ENCODE measurements at regions not wholly inside any gene's neighbourhood (a gene's known extent, or its start where the extent isn't known, plus 50 kb on each side); places are given as distances from the start of the nearest gene placed in this dataset.

- Mint-ChIP-seq H3K9me3 (no peaks in the 10 kb centered on the region), H3K36me3 (ENCODE audit: low read depth) (no peaks in the 10 kb centered on the region), H3K27me3 (no peaks in the 10 kb centered on the region), H3K4me3 (no peak overlapping the region), H3K27ac (no peak overlapping the region), H3K4me1 (no peaks in the 10 kb centered on the region)
- POLR2A ChIA-PET: no interaction called here
- no peak for DNase-seq
- CTCF ChIA-PET: interaction anchor here (0.6 kb wide), 1 partner anchor 645 kb away, joined by 3 read pairs; no protein-coding TSS in a partner anchor
Observed at GRCh38 chr1:56032096-56032676, 547.2 kb downstream of the PLPP3 start.

- DNase-seq: no peak
- Mint-ChIP-seq H3K4me1 (no peaks in the 10 kb centered on the region), H3K4me3 (no peak overlapping the region), H3K27ac (no peak overlapping the region), H3K27me3 (no peaks in the 10 kb centered on the region), H3K9me3 (no peaks in the 10 kb centered on the region), H3K36me3 (ENCODE audit: low read depth) (no peaks in the 10 kb centered on the region)
- ChIA-PET POLR2A (no interaction called here), CTCF (no interaction called here)
Observed at GRCh38 chr1:56031001-56031400, 548.4 kb downstream of the PLPP3 start.

- H3K27ac Mint-ChIP-seq: no peak overlapping the region
- no peaks in the 10 kb centered on the region for H3K27me3 Mint-ChIP-seq
- no peaks in the 10 kb centered on the region for H3K36me3 Mint-ChIP-seq (ENCODE audit: low read depth)
- ChIA-PET CTCF (no interaction called here), POLR2A (no interaction called here)
- DNase-seq: no peak
- no peaks in the 10 kb centered on the region for H3K9me3 Mint-ChIP-seq
- no peaks in the 10 kb centered on the region for H3K4me1 Mint-ChIP-seq
- H3K4me3 Mint-ChIP-seq: no peak overlapping the region
Observed at GRCh38 chr1:56029319-56030003, 549.9 kb downstream of the PLPP3 start.

GRCh38 chr1:56028911-56029310 is 550.5 kb downstream of the PLPP3 start:
- POLR2A ChIA-PET: no interaction called here
- DNase-seq: no peak
- Mint-ChIP-seq H3K9me3 (no peaks in the 10 kb centered on the region), H3K4me1 (no peaks in the 10 kb centered on the region), H3K27me3 (no peaks in the 10 kb centered on the region), H3K27ac (no peak overlapping the region), H3K36me3 (ENCODE audit: low read depth) (no peaks in the 10 kb centered on the region), H3K4me3 (no peak overlapping the region)
- CTCF ChIA-PET: no interaction called here

- Mint-ChIP-seq H3K4me3 (no peak overlapping the region), H3K9me3 (no peaks in the 10 kb centered on the region), H3K27me3 (no peaks in the 10 kb centered on the region), H3K27ac (no peak overlapping the region), H3K36me3 (ENCODE audit: low read depth) (no peaks in the 10 kb centered on the region), H3K4me1 (no peaks in the 10 kb centered on the region)
- ChIA-PET POLR2A (no interaction called here), CTCF (no interaction called here)
- no peak for DNase-seq
Observed at GRCh38 chr1:56028244-56028643, 551.1 kb downstream of the PLPP3 start.

- no peaks in the 10 kb centered on the region for H3K27me3 Mint-ChIP-seq
- H3K9me3 Mint-ChIP-seq: peaks cover under 1% of the 10 kb centered on the region
- no peaks in the 10 kb centered on the region for H3K4me1 Mint-ChIP-seq
- CTCF ChIA-PET: no interaction called here
- no peak for DNase-seq
- H3K4me3 Mint-ChIP-seq: no peak overlapping the region
- H3K27ac Mint-ChIP-seq: no peak overlapping the region
- no peaks in the 10 kb centered on the region for H3K36me3 Mint-ChIP-seq (ENCODE audit: low read depth)
- POLR2A ChIA-PET: no interaction called here
Observed at GRCh38 chr1:56025942-56026341, 553.4 kb downstream of the PLPP3 start.

GRCh38 chr1:56024155-56024554 is 555.2 kb downstream of the PLPP3 start:
- ChIA-PET CTCF (no interaction called here), POLR2A (no interaction called here)
- Mint-ChIP-seq H3K9me3 (peaks cover 2% of the 10 kb centered on the region), H3K36me3 (ENCODE audit: low read depth) (no peaks in the 10 kb centered on the region), H3K27me3 (no peaks in the 10 kb centered on the region), H3K27ac (no peak overlapping the region), H3K4me3 (no peak overlapping the region), H3K4me1 (no peaks in the 10 kb centered on the region)
- no peak for DNase-seq

GRCh38 chr1:56019922-56020321 is 559.4 kb downstream of the PLPP3 start:
- DNase-seq: no peak
- H3K9me3 Mint-ChIP-seq: peaks cover 2% of the 10 kb centered on the region
- H3K36me3 Mint-ChIP-seq (ENCODE audit: low read depth): no peaks in the 10 kb centered on the region
- POLR2A ChIA-PET: no interaction called here
- no peaks in the 10 kb centered on the region for H3K4me1 Mint-ChIP-seq
- CTCF ChIA-PET: no interaction called here
- H3K27me3 Mint-ChIP-seq: no peaks in the 10 kb centered on the region
- no peak overlapping the region for H3K27ac Mint-ChIP-seq
- H3K4me3 Mint-ChIP-seq: no peak overlapping the region

- Mint-ChIP-seq H3K27ac (no peak overlapping the region), H3K36me3 (ENCODE audit: low read depth) (no peaks in the 10 kb centered on the region), H3K4me1 (no peaks in the 10 kb centered on the region), H3K27me3 (no peaks in the 10 kb centered on the region), H3K9me3 (peaks cover 2% of the 10 kb centered on the region), H3K4me3 (no peak overlapping the region)
- ChIA-PET POLR2A (no interaction called here), CTCF (no interaction called here)
- no peak for DNase-seq
Observed at GRCh38 chr1:56019472-56019871, 559.9 kb downstream of the PLPP3 start.

GRCh38 chr1:56017336-56017735 is 562.0 kb downstream of the PLPP3 start:
- Mint-ChIP-seq H3K9me3 (peaks cover 2% of the 10 kb centered on the region), H3K4me1 (no peaks in the 10 kb centered on the region), H3K27me3 (no peaks in the 10 kb centered on the region), H3K4me3 (no peak overlapping the region), H3K36me3 (ENCODE audit: low read depth) (no peaks in the 10 kb centered on the region), H3K27ac (no peak overlapping the region)
- ChIA-PET CTCF (no interaction called here), POLR2A (no interaction called here)
- no peak for DNase-seq

GRCh38 chr1:56003846-56004245 is 575.5 kb downstream of the PLPP3 start:
- Mint-ChIP-seq H3K27me3 (no peaks in the 10 kb centered on the region), H3K36me3 (ENCODE audit: low read depth) (no peaks in the 10 kb centered on the region), H3K27ac (no peak overlapping the region), H3K9me3 (no peaks in the 10 kb centered on the region), H3K4me1 (no peaks in the 10 kb centered on the region), H3K4me3 (no peak overlapping the region)
- CTCF ChIA-PET: no interaction called here
- DNase-seq: no peak
- POLR2A ChIA-PET: no interaction called here

GRCh38 chr1:56002231-56002630 is 577.1 kb downstream of the PLPP3 start:
- DNase-seq: no peak
- POLR2A ChIA-PET: no interaction called here
- CTCF ChIA-PET: no interaction called here
- Mint-ChIP-seq H3K27me3 (no peaks in the 10 kb centered on the region), H3K4me3 (no peak overlapping the region), H3K9me3 (no peaks in the 10 kb centered on the region), H3K4me1 (no peaks in the 10 kb centered on the region), H3K36me3 (ENCODE audit: low read depth) (no peaks in the 10 kb centered on the region), H3K27ac (no peak overlapping the region)

- no peak overlapping the region for H3K27ac Mint-ChIP-seq
- H3K36me3 Mint-ChIP-seq (ENCODE audit: low read depth): no peaks in the 10 kb centered on the region
- peaks cover 3% of the 10 kb centered on the region for H3K9me3 Mint-ChIP-seq
- no peak overlapping the region for H3K4me3 Mint-ChIP-seq
- CTCF ChIA-PET: no interaction called here
- DNase-seq: no peak
- H3K27me3 Mint-ChIP-seq: no peaks in the 10 kb centered on the region
- POLR2A ChIA-PET: no interaction called here
- H3K4me1 Mint-ChIP-seq: no peaks in the 10 kb centered on the region
Observed at GRCh38 chr1:56000424-56000823, 578.9 kb downstream of the PLPP3 start.

GRCh38 chr1:55997536-55997935 is 581.8 kb downstream of the PLPP3 start:
- H3K36me3 Mint-ChIP-seq (ENCODE audit: low read depth): no peaks in the 10 kb centered on the region
- ChIA-PET CTCF (no interaction called here), POLR2A (no interaction called here)
- DNase-seq: no peak
- H3K4me1 Mint-ChIP-seq: no peaks in the 10 kb centered on the region
- no peak overlapping the region for H3K4me3 Mint-ChIP-seq
- H3K27me3 Mint-ChIP-seq: no peaks in the 10 kb centered on the region
- peaks cover 7% of the 10 kb centered on the region for H3K9me3 Mint-ChIP-seq
- H3K27ac Mint-ChIP-seq: no peak overlapping the region

Data from activated CD4-positive, alpha-beta T cell treated with anti-CD3 and anti-CD28 coated beads, Interleukin-2, amount 10 ng/mL, durations not matched to agents 7 days and 5 days (primary cell).